OCI-LY1 (cell line): ENCODE measurements at regions not wholly inside any gene's neighbourhood (a gene's known extent, or its start where the extent isn't known, plus 50 kb on each side); places are given as distances from the start of the nearest gene placed in this dataset.

ENCODE experiments used
- H2AFZ ChIP-seq: fragments of 200-600 bp; sonication (generic), shearing (Covaris generic); 2 replicates; pipeline ENCODE4 v1.6.0; 2014; ENCODE audit warnings: antibody characterized with exemption, mild to moderate bottlenecking, low read length
- H3F3A ChIP-seq: fragments of 200-600 bp; sonication (generic), shearing (Covaris generic); 2 replicates; pipeline ENCODE4 v1.6.0; 2014; ENCODE audit warnings: mild to moderate bottlenecking, antibody characterized with exemption, low read length, moderate library complexity; ENCODE audit not compliant: insufficient read depth
- H3K27ac ChIP-seq: fragments of 200-600 bp; sonication (generic); 2 replicates; pipeline ENCODE4 v1.5.1; 2014; ENCODE audit warnings: low read length, mixed run types, mild to moderate bottlenecking, low read depth; ENCODE audit not compliant: poor library complexity, severe bottlenecking
- H3K27me3 ChIP-seq: fragments of 200-600 bp; sonication (generic); 2 replicates; pipeline ENCODE4 v1.6.0; 2014; ENCODE audit warnings: antibody characterized with exemption, mild to moderate bottlenecking, low read length, moderate library complexity; ENCODE audit not compliant: insufficient read depth
- H3K36me3 ChIP-seq: fragments of 200-600 bp; sonication (generic); 2 replicates; pipeline ENCODE4 v1.6.1; 2014; ENCODE audit warnings: mild to moderate bottlenecking, antibody characterized with exemption, low read length, moderate library complexity, mixed read lengths; ENCODE audit not compliant: insufficient read depth
- H3K4me1 ChIP-seq: fragments of 200-600 bp; sonication (generic); 2 replicates; pipeline ENCODE4 v1.5.1; 2014; ENCODE audit warnings: mild to moderate bottlenecking, low read length, moderate library complexity; ENCODE audit not compliant: insufficient read depth, severe bottlenecking
- H3K4me2 ChIP-seq: fragments of 200-600 bp; sonication (generic), shearing (Covaris generic); 2 replicates; pipeline ENCODE4 v1.6.1; 2014; ENCODE audit warnings: low read length
- H3K4me3 ChIP-seq: fragments of 200-600 bp; sonication (generic); 2 replicates; pipeline ENCODE4 v1.5.1; 2014; ENCODE audit warnings: low read length, low read depth, mild to moderate bottlenecking, mixed read lengths; ENCODE audit not compliant: poor library complexity, severe bottlenecking
- H3K79me2 ChIP-seq: fragments of 200-600 bp; shearing (Covaris generic); 2 replicates; pipeline ENCODE4 v1.6.1; 2016; ENCODE audit warnings: mixed run types, low read length, mixed read lengths; ENCODE audit not compliant: insufficient read depth
- H3K9ac ChIP-seq: fragments of 200-600 bp; sonication (generic), shearing (Covaris generic); 2 replicates; pipeline ENCODE4 v1.6.1; 2014; ENCODE audit warnings: mild to moderate bottlenecking, low read length, mixed read lengths
- H3K9me2 ChIP-seq: fragments of 200-600 bp; sonication (generic), shearing (Covaris generic); 2 replicates; pipeline ENCODE4 v1.6.1; 2014; ENCODE audit warnings: low read depth, mild to moderate bottlenecking, low read length, mixed read lengths
- H3K9me3 ChIP-seq: fragments of 200-600 bp; shearing (Covaris generic); 2 replicates; pipeline ENCODE4 v1.6.1; 2014; ENCODE audit warnings: low read length, mixed read lengths
- H4K20me1 ChIP-seq: fragments of 200-600 bp; sonication (generic), shearing (Covaris generic); 2 replicates; pipeline ENCODE4 v1.6.0; 2016; ENCODE audit warnings: mild to moderate bottlenecking, low read length; ENCODE audit not compliant: insufficient read depth
- CTCF ChIP-seq: fragments of 200-600 bp; sonication (generic), shearing (Covaris generic); IDR thresholded peaks from 2 replicates; pipeline ENCODE4 v1.5.1; 2017; ENCODE audit warnings: mild to moderate bottlenecking, antibody characterized with exemption, low read length, moderate library complexity, mixed read lengths
- EZH2 ChIP-seq: fragments of 200-600 bp; sonication (generic), shearing (Covaris generic); IDR thresholded peaks from 2 replicates; pipeline ENCODE4 v1.8.0; 2017; ENCODE audit warnings: borderline replicate concordance, mixed run types, mild to moderate bottlenecking, antibody characterized with exemption, low read length, moderate library complexity, mixed read lengths

- no peaks in the 10 kb centered on the region for H3K9me3 ChIP-seq
- H3K27me3 ChIP-seq, result no peaks in the 10 kb centered on the region
- no peaks in the 10 kb centered on the region for H3K9me2 ChIP-seq
- no peak overlapping the region for H3K27ac ChIP-seq
- H3K4me1 ChIP-seq, result no peaks in the 10 kb centered on the region
- no peaks in the 10 kb centered on the region for H3K36me3 ChIP-seq
- H3K9ac ChIP-seq, result no peak overlapping the region
- no peaks in the 10 kb centered on the region for H4K20me1 ChIP-seq
- H3K4me3 ChIP-seq, result no peak overlapping the region
- no peak for TF ChIP-seq CTCF
- no peak for TF ChIP-seq EZH2
- no peaks in the 10 kb centered on the region for H3F3A ChIP-seq
- H3K4me2 ChIP-seq, result no peak overlapping the region
- H3K79me2 ChIP-seq, result no peaks in the 10 kb centered on the region
- H2AFZ ChIP-seq, result no peak overlapping the region
Measured at GRCh38 chr4:129968778-129969177, 872.8 kb downstream of the C4orf33 start.

GRCh38 chr4:129970801-129971200 lies 874.8 kb downstream of the C4orf33 start:
- no peaks in the 10 kb centered on the region for H3K4me1 ChIP-seq
- no peaks in the 10 kb centered on the region for H3K27me3 ChIP-seq
- no peaks in the 10 kb centered on the region for H3K9me3 ChIP-seq
- H4K20me1 ChIP-seq, result no peaks in the 10 kb centered on the region
- no peak overlapping the region for H3K4me3 ChIP-seq
- H3K9me2 ChIP-seq, result no peaks in the 10 kb centered on the region
- H2AFZ ChIP-seq, result no peak overlapping the region
- H3K79me2 ChIP-seq, result no peaks in the 10 kb centered on the region
- no peak overlapping the region for H3K9ac ChIP-seq
- no peaks in the 10 kb centered on the region for H3F3A ChIP-seq
- H3K27ac ChIP-seq, result no peak overlapping the region
- H3K36me3 ChIP-seq, result no peaks in the 10 kb centered on the region
- TF ChIP-seq EZH2 (no peak), CTCF (no peak)
- no peak overlapping the region for H3K4me2 ChIP-seq

- no peaks in the 10 kb centered on the region for H3K9me3 ChIP-seq
- no peak overlapping the region for H2AFZ ChIP-seq
- H3K4me1 ChIP-seq, result no peaks in the 10 kb centered on the region
- H4K20me1 ChIP-seq, result no peaks in the 10 kb centered on the region
- H3K27ac ChIP-seq, result no peak overlapping the region
- H3K79me2 ChIP-seq, result no peaks in the 10 kb centered on the region
- H3K27me3 ChIP-seq, result no peaks in the 10 kb centered on the region
- H3F3A ChIP-seq, result no peaks in the 10 kb centered on the region
- H3K4me3 ChIP-seq, result no peak overlapping the region
- TF ChIP-seq CTCF (no peak), EZH2 (no peak)
- H3K9me2 ChIP-seq, result no peaks in the 10 kb centered on the region
- H3K4me2 ChIP-seq, result no peak overlapping the region
- no peak overlapping the region for H3K9ac ChIP-seq
- H3K36me3 ChIP-seq, result no peaks in the 10 kb centered on the region
Measured at GRCh38 chr4:129971419-129971818, 875.5 kb downstream of the C4orf33 start.
